WTC11 (cell line): ENCODE measurements at regions not wholly inside any gene's neighbourhood (a gene's known extent, or its start where the extent isn't known, plus 50 kb on each side); places are given as distances from the start of the nearest gene placed in this dataset.

Experiments
- ATAC-seq: fragments of 200-7000 bp; cut with Tn5 transposase; 2 replicates; pipeline ENCODE4 v1.10.0; 2021; ENCODE audit warnings: mild to moderate bottlenecking, moderate library complexity
- CTCF ChIA-PET: fragments of 300-600 bp; sonication (Branson Sonifier 250); formaldehyde crosslinking; loops from one replicate; lab custom pipeline; 2021; ENCODE audit warnings: antibody characterized with exemption; lab: Charles Lee
- POLR2A ChIA-PET: fragments of 350-600 bp; sonication (Branson Sonifier 250); formaldehyde crosslinking; loops from one replicate; lab custom pipeline; 2021; ENCODE audit warnings: antibody characterized with exemption; lab: Charles Lee
- DNase-seq: peaks from one replicate; pipeline ENCODE4 v3.0.0; 2021; ENCODE audit warnings: low spot score
- H3K27ac Mint-ChIP-seq: 2 replicates; pipeline ENCODE4 v1.8.0; 2021; ENCODE audit warnings: mixed read lengths
- H3K27me3 Mint-ChIP-seq: 2 replicates; pipeline ENCODE4 v1.8.0; 2021; ENCODE audit warnings: low read depth, mild to moderate bottlenecking, moderate library complexity, mixed read lengths
- H3K36me3 Mint-ChIP-seq: 2 replicates; pipeline ENCODE4 v1.8.0; 2021; ENCODE audit warnings: mixed read lengths
- H3K4me1 Mint-ChIP-seq: 2 replicates; pipeline ENCODE4 v1.8.0; 2022; ENCODE audit warnings: mixed read lengths
- H3K4me3 Mint-ChIP-seq: 2 replicates; pipeline ENCODE4 v1.8.0; 2021; ENCODE audit warnings: mild to moderate bottlenecking, moderate library complexity, mixed read lengths
- H3K9me3 Mint-ChIP-seq: 2 replicates; pipeline ENCODE4 v1.8.0; 2021; ENCODE audit warnings: mixed read lengths
- E2F1 ChIP-seq: sonication (generic); formaldehyde crosslinking; IDR thresholded peaks from 2 replicates; pipeline ENCODE4 v1.8.0; 2022; ENCODE audit warnings: mild to moderate bottlenecking, missing genetic modification reagents
- FOXJ3 ChIP-seq: sonication (generic); formaldehyde crosslinking; IDR thresholded peaks from 2 replicates; pipeline ENCODE4 v1.9.0; 2021; ENCODE audit warnings: missing genetic modification reagents, mild to moderate bottlenecking, borderline replicate concordance
- FOXK1 ChIP-seq: sonication (generic); formaldehyde crosslinking; IDR thresholded peaks from 2 replicates; pipeline ENCODE4 v1.8.0; 2022; ENCODE audit warnings: mild to moderate bottlenecking, moderate library complexity, missing genetic modification reagents
- FOXP1 ChIP-seq: sonication (generic); formaldehyde crosslinking; IDR thresholded peaks from 2 replicates; pipeline ENCODE4 v1.8.0; 2022; ENCODE audit warnings: missing genetic modification reagents, mild to moderate bottlenecking, moderate library complexity, borderline replicate concordance
- GABPB1 ChIP-seq: sonication (generic); formaldehyde crosslinking; IDR thresholded peaks from 2 replicates; pipeline ENCODE4 v1.8.1; 2023; ENCODE audit warnings: mild to moderate bottlenecking, missing genetic modification reagents
- GTF2I ChIP-seq: fragments of 250-450 bp; sonication (Bioruptor Pico); conservative IDR thresholded peaks from 2 replicates; pipeline ENCODE4 v1.4.0; 2021; ENCODE audit warnings: mild to moderate bottlenecking
- IRF2 ChIP-seq: sonication (generic); formaldehyde crosslinking; IDR thresholded peaks from 2 replicates; pipeline ENCODE4 v1.8.0; 2022; ENCODE audit warnings: low read depth, missing genetic modification reagents, borderline replicate concordance
- JUN ChIP-seq: sonication (generic); formaldehyde crosslinking; IDR thresholded peaks from 2 replicates; pipeline ENCODE4 v1.8.0; 2023; ENCODE audit warnings: mild to moderate bottlenecking, missing genetic modification reagents
- NFATC4 ChIP-seq: fragments of 250-450 bp; sonication (Bioruptor Pico); IDR thresholded peaks from 2 replicates; pipeline ENCODE4 v1.9.0; 2021; ENCODE audit warnings: mild to moderate bottlenecking
- NFE2L1 ChIP-seq: sonication (generic); formaldehyde crosslinking; IDR thresholded peaks from 2 replicates; pipeline ENCODE4 v1.8.1; 2023; ENCODE audit warnings: missing genetic modification reagents
- NR1H2 ChIP-seq: sonication (generic); formaldehyde crosslinking; IDR thresholded peaks from 2 replicates; pipeline ENCODE4 v1.9.0; 2021; ENCODE audit warnings: mild to moderate bottlenecking, moderate library complexity, missing genetic modification reagents
- SMAD3 ChIP-seq: sonication (generic); formaldehyde crosslinking; IDR thresholded peaks from 2 replicates; pipeline ENCODE4 v1.8.0; 2022; ENCODE audit warnings: missing genetic modification reagents, mild to moderate bottlenecking, borderline replicate concordance
- ZNF263 ChIP-seq: sonication (generic); formaldehyde crosslinking; IDR thresholded peaks from 2 replicates; pipeline ENCODE4 v1.8.1; 2022; ENCODE audit warnings: low read depth, mild to moderate bottlenecking, moderate library complexity, missing genetic modification reagents
- ZNF317 ChIP-seq: sonication (generic); formaldehyde crosslinking; IDR thresholded peaks from 2 replicates; pipeline ENCODE4 v1.8.1; 2023; ENCODE audit warnings: low read depth, mild to moderate bottlenecking, moderate library complexity, missing genetic modification reagents, borderline replicate concordance
- ZSCAN18 ChIP-seq: fragments of 250-450 bp; sonication (Bioruptor Pico); IDR thresholded peaks from 2 replicates; pipeline ENCODE4 v2.1.2; 2022; ENCODE audit warnings: mild to moderate bottlenecking, moderate library complexity
- TF ChIP-seq, protein P1 (sequence below): sonication (generic); formaldehyde crosslinking; conservative IDR thresholded peaks from 2 replicates; pipeline ENCODE4 v1.8.1; 2022; ENCODE audit warnings: mild to moderate bottlenecking, missing genetic modification reagents
- TF ChIP-seq, protein P2 (sequence below): fragments of 200-600 bp; IDR thresholded peaks from 2 replicates; pipeline ENCODE4 v1.8.0; 2022; ENCODE audit warnings: antibody characterized with exemption
- TF ChIP-seq, protein P3 (sequence below): fragments of 250-450 bp; sonication (Bioruptor Pico); IDR thresholded peaks from 2 replicates; pipeline ENCODE4 v1.9.0; 2021; ENCODE audit warnings: mild to moderate bottlenecking
- TF ChIP-seq, protein P4 (sequence below): sonication (generic); formaldehyde crosslinking; IDR thresholded peaks from 2 replicates; pipeline ENCODE4 v1.8.1; 2022; ENCODE audit warnings: low read depth, missing genetic modification reagents, borderline replicate concordance
- TF ChIP-seq, protein P5 (sequence below): sonication (generic); formaldehyde crosslinking; IDR thresholded peaks from 2 replicates; pipeline ENCODE4 v1.8.1; 2023; ENCODE audit warnings: mild to moderate bottlenecking, moderate library complexity, missing genetic modification reagents
- TF ChIP-seq, protein P6 (sequence below): sonication (generic); formaldehyde crosslinking; IDR thresholded peaks from 2 replicates; pipeline ENCODE4 v1.8.1; 2022; ENCODE audit warnings: missing genetic modification reagents, borderline replicate concordance

DNA sequence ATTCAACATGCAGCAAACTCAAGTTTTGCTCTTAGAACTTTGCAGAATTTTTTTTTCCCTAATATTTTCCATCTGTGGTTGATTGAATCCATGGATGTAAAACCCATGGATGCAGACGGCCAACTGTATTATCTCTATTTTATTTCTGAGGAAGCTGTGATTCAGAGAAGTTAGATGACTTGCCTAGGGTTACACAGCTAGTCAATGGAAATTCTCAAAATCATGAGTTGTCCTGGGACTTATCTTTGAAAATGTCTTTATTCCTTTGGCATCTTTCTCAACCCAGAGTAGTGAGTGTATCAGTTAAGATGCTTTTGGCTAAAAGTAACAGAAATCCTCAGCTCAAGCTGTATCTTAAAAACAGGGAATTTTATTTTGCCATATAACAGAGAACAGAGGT, 107.9 kb upstream of the GALNT15 start:
- ChIA-PET CTCF (no interaction called here), POLR2A (no interaction called here)
- H3K4me1 Mint-ChIP-seq: no peaks in the 10 kb centered on the region

GRCh38 chr3:16066975-16067374, 107.5 kb upstream of the GALNT15 start:
- H3K36me3 Mint-ChIP-seq: no peaks in the 10 kb centered on the region
- H3K27me3 Mint-ChIP-seq: peaks cover 4% of the 10 kb centered on the region; the same call in 1 of the 2 replicates
- DNase-seq (no peak), ATAC-seq (no peak)
- no peak overlapping the region for H3K4me3 Mint-ChIP-seq
- no peaks in the 10 kb centered on the region for H3K4me1 Mint-ChIP-seq
- H3K9me3 Mint-ChIP-seq: 0 out of 2 replicates have a peak, but pooled peaks cover 1% of the 10 kb centered on the region
- no peak overlapping the region for H3K27ac Mint-ChIP-seq
- ChIA-PET POLR2A (no interaction called here), CTCF (no interaction called here)
- TF ChIP-seq, protein P1, sequence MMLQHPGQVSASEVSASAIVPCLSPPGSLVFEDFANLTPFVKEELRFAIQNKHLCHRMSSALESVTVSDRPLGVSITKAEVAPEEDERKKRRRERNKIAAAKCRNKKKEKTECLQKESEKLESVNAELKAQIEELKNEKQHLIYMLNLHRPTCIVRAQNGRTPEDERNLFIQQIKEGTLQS (CRISPR knock-in tag): no peak
- TF ChIP-seq ZNF317 (no peak), IRF2 (no peak), GTF2I (no peak), ZNF263 (CRISPR knock-in tag) (no peak), NFATC4 (CRISPR knock-in tag) (no peak), E2F1 (no peak)
- TF ChIP-seq, protein P2, sequence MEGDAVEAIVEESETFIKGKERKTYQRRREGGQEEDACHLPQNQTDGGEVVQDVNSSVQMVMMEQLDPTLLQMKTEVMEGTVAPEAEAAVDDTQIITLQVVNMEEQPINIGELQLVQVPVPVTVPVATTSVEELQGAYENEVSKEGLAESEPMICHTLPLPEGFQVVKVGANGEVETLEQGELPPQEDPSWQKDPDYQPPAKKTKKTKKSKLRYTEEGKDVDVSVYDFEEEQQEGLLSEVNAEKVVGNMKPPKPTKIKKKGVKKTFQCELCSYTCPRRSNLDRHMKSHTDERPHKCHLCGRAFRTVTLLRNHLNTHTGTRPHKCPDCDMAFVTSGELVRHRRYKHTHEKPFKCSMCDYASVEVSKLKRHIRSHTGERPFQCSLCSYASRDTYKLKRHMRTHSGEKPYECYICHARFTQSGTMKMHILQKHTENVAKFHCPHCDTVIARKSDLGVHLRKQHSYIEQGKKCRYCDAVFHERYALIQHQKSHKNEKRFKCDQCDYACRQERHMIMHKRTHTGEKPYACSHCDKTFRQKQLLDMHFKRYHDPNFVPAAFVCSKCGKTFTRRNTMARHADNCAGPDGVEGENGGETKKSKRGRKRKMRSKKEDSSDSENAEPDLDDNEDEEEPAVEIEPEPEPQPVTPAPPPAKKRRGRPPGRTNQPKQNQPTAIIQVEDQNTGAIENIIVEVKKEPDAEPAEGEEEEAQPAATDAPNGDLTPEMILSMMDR: no peak

More for the DNA sequence above, 107.9 kb upstream of the GALNT15 start:
- DNase-seq: no peak
- TF ChIP-seq FOXJ3 (CRISPR knock-in tag): no peak
- no peak for TF ChIP-seq E2F1
- TF ChIP-seq, protein P3, sequence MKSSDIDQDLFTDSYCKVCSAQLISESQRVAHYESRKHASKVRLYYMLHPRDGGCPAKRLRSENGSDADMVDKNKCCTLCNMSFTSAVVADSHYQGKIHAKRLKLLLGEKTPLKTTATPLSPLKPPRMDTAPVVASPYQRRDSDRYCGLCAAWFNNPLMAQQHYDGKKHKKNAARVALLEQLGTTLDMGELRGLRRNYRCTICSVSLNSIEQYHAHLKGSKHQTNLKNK (CRISPR knock-in tag): no peak
- TF ChIP-seq, protein P4, sequence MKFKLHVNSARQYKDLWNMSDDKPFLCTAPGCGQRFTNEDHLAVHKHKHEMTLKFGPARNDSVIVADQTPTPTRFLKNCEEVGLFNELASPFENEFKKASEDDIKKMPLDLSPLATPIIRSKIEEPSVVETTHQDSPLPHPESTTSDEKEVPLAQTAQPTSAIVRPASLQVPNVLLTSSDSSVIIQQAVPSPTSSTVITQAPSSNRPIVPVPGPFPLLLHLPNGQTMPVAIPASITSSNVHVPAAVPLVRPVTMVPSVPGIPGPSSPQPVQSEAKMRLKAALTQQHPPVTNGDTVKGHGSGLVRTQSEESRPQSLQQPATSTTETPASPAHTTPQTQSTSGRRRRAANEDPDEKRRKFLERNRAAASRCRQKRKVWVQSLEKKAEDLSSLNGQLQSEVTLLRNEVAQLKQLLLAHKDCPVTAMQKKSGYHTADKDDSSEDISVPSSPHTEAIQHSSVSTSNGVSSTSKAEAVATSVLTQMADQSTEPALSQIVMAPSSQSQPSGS (CRISPR knock-in tag): no peak
- TF ChIP-seq JUN (CRISPR knock-in tag): no peak
- no peak for TF ChIP-seq SMAD3
- no peak for TF ChIP-seq NFE2L1
- TF ChIP-seq ZSCAN18: no peak
- no peak for TF ChIP-seq ZNF263 (CRISPR knock-in tag)
- TF ChIP-seq GABPB1 (CRISPR knock-in tag): no peak
- TF ChIP-seq, protein P5, sequence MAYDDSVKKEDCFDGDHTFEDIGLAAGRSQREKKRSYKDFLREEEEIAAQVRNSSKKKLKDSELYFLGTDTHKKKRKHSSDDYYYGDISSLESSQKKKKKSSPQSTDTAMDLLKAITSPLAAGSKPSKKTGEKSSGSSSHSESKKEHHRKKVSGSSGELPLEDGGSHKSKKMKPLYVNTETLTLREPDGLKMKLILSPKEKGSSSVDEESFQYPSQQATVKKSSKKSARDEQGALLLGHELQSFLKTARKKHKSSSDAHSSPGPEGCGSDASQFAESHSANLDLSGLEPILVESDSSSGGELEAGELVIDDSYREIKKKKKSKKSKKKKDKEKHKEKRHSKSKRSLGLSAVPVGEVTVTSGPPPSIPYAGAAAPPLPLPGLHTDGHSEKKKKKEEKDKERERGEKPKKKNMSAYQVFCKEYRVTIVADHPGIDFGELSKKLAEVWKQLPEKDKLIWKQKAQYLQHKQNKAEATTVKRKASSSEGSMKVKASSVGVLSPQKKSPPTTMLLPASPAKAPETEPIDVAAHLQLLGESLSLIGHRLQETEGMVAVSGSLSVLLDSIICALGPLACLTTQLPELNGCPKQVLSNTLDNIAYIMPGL (CRISPR knock-in tag): no peak
- TF ChIP-seq, protein P6, sequence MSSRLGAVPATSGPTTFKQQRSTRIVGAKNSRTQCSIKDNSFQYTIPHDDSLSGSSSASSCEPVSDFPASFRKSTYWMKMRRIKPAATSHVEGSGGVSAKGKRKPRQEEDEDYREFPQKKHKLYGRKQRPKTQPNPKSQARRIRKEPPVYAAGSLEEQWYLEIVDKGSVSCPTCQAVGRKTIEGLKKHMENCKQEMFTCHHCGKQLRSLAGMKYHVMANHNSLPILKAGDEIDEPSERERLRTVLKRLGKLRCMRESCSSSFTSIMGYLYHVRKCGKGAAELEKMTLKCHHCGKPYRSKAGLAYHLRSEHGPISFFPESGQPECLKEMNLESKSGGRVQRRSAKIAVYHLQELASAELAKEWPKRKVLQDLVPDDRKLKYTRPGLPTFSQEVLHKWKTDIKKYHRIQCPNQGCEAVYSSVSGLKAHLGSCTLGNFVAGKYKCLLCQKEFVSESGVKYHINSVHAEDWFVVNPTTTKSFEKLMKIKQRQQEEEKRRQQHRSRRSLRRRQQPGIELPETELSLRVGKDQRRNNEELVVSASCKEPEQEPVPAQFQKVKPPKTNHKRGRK (CRISPR knock-in tag): no peak
- no peak for TF ChIP-seq NR1H2 (CRISPR knock-in tag)
- TF ChIP-seq FOXK1 (CRISPR knock-in tag): no peak
- TF ChIP-seq NFATC4 (CRISPR knock-in tag): no peak
- TF ChIP-seq FOXP1 (CRISPR knock-in tag): no peak
- ATAC-seq: no peak
- H3K36me3 Mint-ChIP-seq: no peaks in the 10 kb centered on the region
- H3K9me3 Mint-ChIP-seq: no peaks in the 10 kb centered on the region
- peaks cover 4% of the 10 kb centered on the region; the same call in 1 of the 2 replicates for H3K27me3 Mint-ChIP-seq
- no peak overlapping the region for H3K4me3 Mint-ChIP-seq
- no peak overlapping the region for H3K27ac Mint-ChIP-seq
